ENCODE measurements at regions not wholly inside any gene's neighbourhood (a gene's known extent, or its start where the extent isn't known, plus 50 kb on each side); places are given as distances from the start of the nearest gene placed in this dataset.

- no peak for TF ChIP-seq CTCF (IDR thresholded peaks at IDR 0.05; ENCODE audit: low read length)
- no peak for TF ChIP-seq EZH2 (IDR thresholded peaks at IDR 0.05; ENCODE audit: borderline replicate concordance, low read length)
Measured at GRCh38 chr1:38240618-38241017, 194.0 kb upstream of the POU3F1 start.

Measured in OCI-LY1 (cell line).